Smooth muscle cell (in vitro differentiated cells): ENCODE measurements at regions not wholly inside any gene's neighbourhood (a gene's known extent, or its start where the extent isn't known, plus 50 kb on each side); places are given as distances from the start of the nearest gene placed in this dataset.
"Not testable (repeated sequence)": the region's sequence is repeated elsewhere in the genome, so short reads cannot be mapped to it uniquely, and the experiment has no call there.

Source experiments
- DNase-seq: peaks from one replicate; lab custom pipeline; 2025; ENCODE audit not compliant: unreplicated experiment; lab: John Stamatoyannopoulos, UW
- H2AFZ ChIP-seq: fragments of 200-600 bp; sonication (generic); 2 replicates; pipeline ENCODE4 v1.6.0; 2016; ENCODE audit warnings: antibody characterized with exemption, low read depth, mild to moderate bottlenecking
- H3F3A ChIP-seq: fragments of 200-600 bp; sonication (generic); 2 replicates; pipeline ENCODE4 v1.6.0; 2017; ENCODE audit warnings: antibody characterized with exemption, low read depth
- H3K27ac ChIP-seq: fragments of 200-600 bp; sonication (generic); 2 replicates; pipeline ENCODE4 v1.5.1; 2016; ENCODE audit warnings: low read depth, mild to moderate bottlenecking
- H3K27me3 ChIP-seq: fragments of 200-600 bp; sonication (generic); 2 replicates; pipeline ENCODE4 v1.6.1; 2016; ENCODE audit warnings: low read depth, mild to moderate bottlenecking
- H3K36me3 ChIP-seq: fragments of 200-600 bp; sonication (generic); 2 replicates; pipeline ENCODE4 v1.5.1; 2016; ENCODE audit warnings: low read depth
- H3K4me1 ChIP-seq: fragments of 200-600 bp; sonication (generic); 2 replicates; pipeline ENCODE4 v1.5.1; 2016; ENCODE audit warnings: low read depth
- H3K4me2 ChIP-seq: fragments of 200-600 bp; sonication (generic); 2 replicates; pipeline ENCODE4 v1.6.0; 2016; ENCODE audit warnings: mild to moderate bottlenecking
- H3K4me3 ChIP-seq: fragments of 200-600 bp; sonication (generic); 2 replicates; pipeline ENCODE4 v1.5.1; 2016; ENCODE audit warnings: mild to moderate bottlenecking
- H3K79me2 ChIP-seq: fragments of 200-600 bp; sonication (generic); 2 replicates; pipeline ENCODE4 v1.6.0; 2016; ENCODE audit warnings: low read depth, mild to moderate bottlenecking
- H3K9ac ChIP-seq: fragments of 200-600 bp; sonication (generic); 2 replicates; pipeline ENCODE4 v1.6.0; 2016; ENCODE audit warnings: low read depth
- H3K9me3 ChIP-seq: fragments of 200-600 bp; sonication (generic); replicated peaks from 2 replicates; pipeline ENCODE4 v1.5.1; 2016; ENCODE audit warnings: low read depth
- H4K20me1 ChIP-seq: fragments of 200-600 bp; sonication (generic); 2 replicates; pipeline ENCODE4 v1.6.0; 2016; ENCODE audit warnings: low read depth
- WGBS: methylation state at CpG from one replicate; pipeline ENCODE4 v1.1.7; 2016; ENCODE audit warnings: low lambda C conversion rate; 5-methylcytosine and 5-hydroxymethylcytosine counted together
- TF ChIP-seq, protein P1 (sequence below): fragments of 200-600 bp; sonication (generic); IDR thresholded peaks from 2 replicates; pipeline ENCODE4 v1.5.1; 2017; ENCODE audit warnings: borderline replicate concordance, mild to moderate bottlenecking, antibody characterized with exemption; ENCODE audit not compliant: insufficient read depth, poor library complexity, severe bottlenecking

- no peak overlapping the region for H3K27ac ChIP-seq
- TF ChIP-seq, protein P1, sequence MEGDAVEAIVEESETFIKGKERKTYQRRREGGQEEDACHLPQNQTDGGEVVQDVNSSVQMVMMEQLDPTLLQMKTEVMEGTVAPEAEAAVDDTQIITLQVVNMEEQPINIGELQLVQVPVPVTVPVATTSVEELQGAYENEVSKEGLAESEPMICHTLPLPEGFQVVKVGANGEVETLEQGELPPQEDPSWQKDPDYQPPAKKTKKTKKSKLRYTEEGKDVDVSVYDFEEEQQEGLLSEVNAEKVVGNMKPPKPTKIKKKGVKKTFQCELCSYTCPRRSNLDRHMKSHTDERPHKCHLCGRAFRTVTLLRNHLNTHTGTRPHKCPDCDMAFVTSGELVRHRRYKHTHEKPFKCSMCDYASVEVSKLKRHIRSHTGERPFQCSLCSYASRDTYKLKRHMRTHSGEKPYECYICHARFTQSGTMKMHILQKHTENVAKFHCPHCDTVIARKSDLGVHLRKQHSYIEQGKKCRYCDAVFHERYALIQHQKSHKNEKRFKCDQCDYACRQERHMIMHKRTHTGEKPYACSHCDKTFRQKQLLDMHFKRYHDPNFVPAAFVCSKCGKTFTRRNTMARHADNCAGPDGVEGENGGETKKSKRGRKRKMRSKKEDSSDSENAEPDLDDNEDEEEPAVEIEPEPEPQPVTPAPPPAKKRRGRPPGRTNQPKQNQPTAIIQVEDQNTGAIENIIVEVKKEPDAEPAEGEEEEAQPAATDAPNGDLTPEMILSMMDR: no peak
- no peaks in the 10 kb centered on the region for H3K27me3 ChIP-seq
- H3K9ac ChIP-seq: no peak overlapping the region
- H3K9me3 ChIP-seq: no peaks in the 10 kb centered on the region
- H3K4me2 ChIP-seq: no peak overlapping the region
- 93% methylated on average over 2 of the region's 2 CpGs for WGBS
- H3K4me3 ChIP-seq: no peak overlapping the region
- no peaks in the 10 kb centered on the region for H3K4me1 ChIP-seq
- no peaks in the 10 kb centered on the region for H3K79me2 ChIP-seq
- H2AFZ ChIP-seq: no peak overlapping the region
- no peak for DNase-seq
- no peaks in the 10 kb centered on the region for H3K36me3 ChIP-seq
- peaks cover 4% of the 10 kb centered on the region for H3F3A ChIP-seq
- H4K20me1 ChIP-seq: no peaks in the 10 kb centered on the region
Measured at GRCh38 chr2:160570376-160570775, 76.8 kb upstream of the RBMS1 start.

DNA sequence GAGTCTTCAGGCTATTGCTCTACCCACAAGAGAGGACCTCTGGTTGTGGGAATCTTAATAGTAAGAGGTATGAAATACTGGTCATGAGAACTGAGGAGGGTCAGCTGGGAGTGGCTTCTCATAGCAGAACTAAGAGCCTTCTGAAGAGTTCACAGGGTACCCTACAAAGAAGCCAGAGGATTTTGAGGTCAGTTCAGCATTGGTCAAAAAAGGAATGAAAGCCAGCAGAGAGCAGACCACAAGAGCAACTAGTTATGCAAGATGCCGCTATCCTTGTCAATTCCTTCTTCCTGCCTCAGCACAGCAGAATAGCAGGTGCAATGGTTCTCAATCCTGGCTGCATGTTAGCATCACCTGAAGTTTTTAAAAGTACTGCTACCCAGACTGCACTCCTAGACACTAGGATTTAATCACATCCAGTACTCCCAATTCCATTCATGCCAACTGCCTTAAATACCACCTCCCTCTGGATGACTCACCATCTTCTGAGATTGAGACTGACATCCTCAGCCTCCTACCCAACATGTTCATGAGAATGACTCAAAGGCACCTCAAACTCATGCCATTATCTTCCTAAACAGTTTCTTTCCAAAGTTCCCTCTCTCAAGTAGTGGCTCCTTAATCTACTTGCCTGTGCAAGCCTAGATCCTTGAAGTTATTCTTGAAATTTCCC, 81.0 kb upstream of the RBMS1 start:
- H3F3A ChIP-seq: peaks cover 11% of the 10 kb centered on the region
- no peaks in the 10 kb centered on the region for H3K9me3 ChIP-seq
- no peak overlapping the region for H2AFZ ChIP-seq
- H4K20me1 ChIP-seq: no peaks in the 10 kb centered on the region
- WGBS: 55% methylated on average over 1 of the region's 1 CpG
- peak overlapping the region; percentile 35 for H3K27ac ChIP-seq
- TF ChIP-seq, protein P1: no peak
- H3K9ac ChIP-seq: no peak overlapping the region
- H3K4me3 ChIP-seq: no peak overlapping the region
- H3K27me3 ChIP-seq: no peaks in the 10 kb centered on the region
- DNase-seq: no peak
- H3K4me1 ChIP-seq: no peaks in the 10 kb centered on the region
- H3K36me3 ChIP-seq: no peaks in the 10 kb centered on the region
- H3K79me2 ChIP-seq: no peaks in the 10 kb centered on the region
- H3K4me2 ChIP-seq: no peak overlapping the region

- no peaks in the 10 kb centered on the region for H4K20me1 ChIP-seq
- H3K27ac ChIP-seq: peak overlapping the region; percentile 35
- H3K4me1 ChIP-seq: no peaks in the 10 kb centered on the region
- H3K79me2 ChIP-seq: no peaks in the 10 kb centered on the region
- H3K36me3 ChIP-seq: no peaks in the 10 kb centered on the region
- H3K9me3 ChIP-seq: no peaks in the 10 kb centered on the region
- no peak overlapping the region for H2AFZ ChIP-seq
- no peak overlapping the region for H3K4me2 ChIP-seq
- no peak overlapping the region for H3K4me3 ChIP-seq
- H3K9ac ChIP-seq: no peak overlapping the region
- TF ChIP-seq, protein P1: no peak
- DNase-seq: no peak
- H3K27me3 ChIP-seq: no peaks in the 10 kb centered on the region
- peaks cover 11% of the 10 kb centered on the region for H3F3A ChIP-seq
Measured at GRCh38 chr2:160575368-160575767, 81.8 kb upstream of the RBMS1 start.

DNA sequence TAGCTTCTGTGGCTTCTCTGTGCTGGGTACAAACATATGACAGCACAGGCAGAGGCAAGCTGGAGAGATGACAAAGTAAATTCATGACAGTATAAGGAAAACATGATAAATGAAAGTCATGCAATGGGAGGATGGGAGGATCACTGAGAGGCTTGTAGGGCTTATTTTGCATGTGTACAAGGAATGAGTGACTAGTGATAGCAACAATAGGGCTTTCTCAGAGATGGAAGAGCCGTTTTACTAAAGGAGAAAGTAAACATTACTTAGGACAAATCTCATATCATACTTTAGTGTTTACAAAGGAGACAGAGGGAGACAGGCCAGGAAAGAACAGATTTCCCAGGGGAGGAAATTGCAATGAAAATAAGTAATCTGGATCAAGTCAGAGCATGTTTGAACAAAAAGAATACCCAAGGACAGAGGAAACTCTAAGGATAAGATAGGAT, 82.5 kb upstream of the RBMS1 start:
- TF ChIP-seq, protein P1: no peak

GRCh38 chr2:160577081-160577480, 83.5 kb upstream of the RBMS1 start:
- Histone ChIP-seq H3K27ac (peak overlapping the region; percentile 35), H3F3A (peaks cover 11% of the 10 kb centered on the region)
- H3K4me3 ChIP-seq, H3K9ac ChIP-seq, DNase-seq, H3K4me1 ChIP-seq, H4K20me1 ChIP-seq, H3K4me2 ChIP-seq, H3K9me3 ChIP-seq, H3K36me3 ChIP-seq, H3K27me3 ChIP-seq, H3K79me2 ChIP-seq, H2AFZ ChIP-seq: not testable (repeated sequence)
- 61% methylated on average over 1 of the region's 1 CpG for WGBS

More for the DNA sequence above, 82.5 kb upstream of the RBMS1 start:
- H3K9me3 ChIP-seq: no peaks in the 10 kb centered on the region
- H3K9ac ChIP-seq: peak overlapping the region; percentile 0
- no peaks in the 10 kb centered on the region for H3K36me3 ChIP-seq
- H2AFZ ChIP-seq: peak overlapping the region; percentile 4
- no peak overlapping the region for H3K4me2 ChIP-seq
- DNase-seq: no peak
- no peaks in the 10 kb centered on the region for H3K79me2 ChIP-seq
- no peaks in the 10 kb centered on the region for H4K20me1 ChIP-seq
- 11% methylated on average over 1 of the region's 1 CpG for WGBS
- H3F3A ChIP-seq: peaks cover 11% of the 10 kb centered on the region
- H3K4me1 ChIP-seq: no peaks in the 10 kb centered on the region
- no peak overlapping the region for H3K4me3 ChIP-seq
- H3K27ac ChIP-seq: peak overlapping the region; percentile 35
- H3K27me3 ChIP-seq: no peaks in the 10 kb centered on the region
